Right lobe of liver (tissue), 6 donors: ENCODE measurements at regions not wholly inside any gene's neighbourhood (a gene's known extent, or its start where the extent isn't known, plus 50 kb on each side); places are given as distances from the start of the nearest gene placed in this dataset.

Source experiments
- ATAC-seq, 4 donors: fragments of 200-7000 bp; cut with Tn5 transposase; one replicate each; pipeline ENCODE4 v1.9.1; 2020; ENCODE audit warnings: mild to moderate bottlenecking in 4 of 4, moderate library complexity in 4 of 4
- DNase-seq, 3 donors: peaks; one replicate each; pipeline ENCODE4 v3.0.0-alpha.2; 2020
- H3K27ac ChIP-seq, 3 donors: fragments of 200-600 bp; one replicate each; pipeline ENCODE4 v1.8.0; 2022
- H3K27me3 ChIP-seq, 2 donors: fragments of 200-600 bp; one replicate each; pipeline ENCODE4 v1.8.0; 2022
- H3K36me3 ChIP-seq, 4 donors: fragments of 200-600 bp; sonication (generic) in 1 of 4; one replicate each; pipeline versions ENCODE4 v1.5.1 to v1.8.0; 2017 to 2022; ENCODE audit warnings: control low read depth in 1 of 4
- H3K4me1 ChIP-seq, 4 donors: fragments of 200-600 bp; sonication (generic) in 1 of 4; one replicate each; pipeline versions ENCODE4 v1.5.1 to v1.8.0; 2017 to 2022; ENCODE audit warnings: control low read depth in 1 of 4
- H3K4me3 ChIP-seq, 3 donors: fragments of 200-600 bp; one replicate each; pipeline ENCODE4 v1.8.0; 2022
- H3K9me3 ChIP-seq, 4 donors: fragments of 200-600 bp; sonication (generic) in 1 of 4; one replicate each; pipeline versions ENCODE4 v1.5.1 to v1.8.0; 2017 to 2022; ENCODE audit warnings: control low read depth in 1 of 4
- POLR2A ChIP-seq: fragments of 450-650 bp; IDR thresholded peaks from one replicate; pipeline ENCODE4 v1.6.1; 2017; ENCODE audit warnings: antibody characterized with exemption, mild to moderate bottlenecking
- WGBS: methylation state at CpG from one replicate; pipeline ENCODE4 v1.1.6; 2018; ENCODE audit warnings: low coverage, low lambda C conversion rate; ENCODE audit not compliant: insufficient coverage; ENCODE audit errors: missing lambda C conversion rate; 5-methylcytosine and 5-hydroxymethylcytosine counted together
- intact Hi-C, 2 donors: fragments of 100-400 bp; cut with DNase I; formaldehyde crosslinking; loops; one replicate each; pipeline versions ENCODE4 v1.11.2 to v1.14.1; 2022
- TF ChIP-seq, protein P1 (sequence below), 4 donors: fragments of 200-600 bp in 3 of 4; fragments of 450-650 bp in 1 of 4; IDR thresholded peaks; one replicate each; pipeline versions ENCODE4 v1.5.1 to v1.8.0; 2016 to 2022; ENCODE audit warnings: antibody characterized with exemption in 4 of 4, mild to moderate bottlenecking in 2 of 4
- donor health status: DM: no; HTN: yes; CAD: no.
- donor health status: DM: no; HTN: no; CAD: no.
- donor health status: DM: no; HTN: no; CAD: no.
- donor health status: DM: no; HTN: yes; CAD: no.
- donor health status: DM: no; HTN: yes; CAD: no.

DNA sequence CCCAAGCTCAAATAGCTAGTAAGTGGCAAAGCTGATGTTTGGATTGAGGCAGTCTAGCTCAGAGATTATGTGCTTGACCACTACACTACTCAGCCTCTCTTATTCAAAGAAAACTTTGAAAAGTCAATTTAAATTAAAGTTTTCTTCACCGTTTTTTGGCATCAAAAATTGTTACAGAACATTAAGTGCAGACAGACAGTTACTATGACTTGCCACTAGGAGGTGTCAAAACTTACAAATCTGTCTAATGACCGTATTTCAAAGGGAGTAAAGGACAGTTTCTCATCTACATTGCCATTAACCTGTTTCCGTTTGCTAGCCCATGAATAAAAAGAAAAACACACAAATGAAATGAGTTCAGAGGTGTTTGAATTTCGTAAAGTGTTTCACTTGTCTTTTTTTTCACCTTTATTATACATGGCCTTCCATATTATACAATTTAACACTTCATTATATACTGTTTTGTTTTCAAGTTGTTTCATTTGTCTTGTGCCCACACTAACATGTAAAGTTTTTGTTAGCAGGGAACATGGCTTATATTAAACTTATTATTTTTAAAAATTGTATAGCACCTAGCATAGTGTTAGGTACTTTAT is 57.4 kb upstream of the MTF2 start:
- no peak overlapping the region for H3K4me3 ChIP-seq
- H3K9me3 ChIP-seq, result no peaks in the 10 kb centered on the region
- no peaks in the 10 kb centered on the region for H3K36me3 ChIP-seq
- no peak for TF ChIP-seq POLR2A
- TF ChIP-seq, protein P1, sequence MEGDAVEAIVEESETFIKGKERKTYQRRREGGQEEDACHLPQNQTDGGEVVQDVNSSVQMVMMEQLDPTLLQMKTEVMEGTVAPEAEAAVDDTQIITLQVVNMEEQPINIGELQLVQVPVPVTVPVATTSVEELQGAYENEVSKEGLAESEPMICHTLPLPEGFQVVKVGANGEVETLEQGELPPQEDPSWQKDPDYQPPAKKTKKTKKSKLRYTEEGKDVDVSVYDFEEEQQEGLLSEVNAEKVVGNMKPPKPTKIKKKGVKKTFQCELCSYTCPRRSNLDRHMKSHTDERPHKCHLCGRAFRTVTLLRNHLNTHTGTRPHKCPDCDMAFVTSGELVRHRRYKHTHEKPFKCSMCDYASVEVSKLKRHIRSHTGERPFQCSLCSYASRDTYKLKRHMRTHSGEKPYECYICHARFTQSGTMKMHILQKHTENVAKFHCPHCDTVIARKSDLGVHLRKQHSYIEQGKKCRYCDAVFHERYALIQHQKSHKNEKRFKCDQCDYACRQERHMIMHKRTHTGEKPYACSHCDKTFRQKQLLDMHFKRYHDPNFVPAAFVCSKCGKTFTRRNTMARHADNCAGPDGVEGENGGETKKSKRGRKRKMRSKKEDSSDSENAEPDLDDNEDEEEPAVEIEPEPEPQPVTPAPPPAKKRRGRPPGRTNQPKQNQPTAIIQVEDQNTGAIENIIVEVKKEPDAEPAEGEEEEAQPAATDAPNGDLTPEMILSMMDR (IDR thresholded peaks at IDR 0.05), result peak; percentile 72 to 92 (median 75)
- ATAC-seq (peak; percentile 87 to 94 (median 92)), DNase-seq (no peak)
- intact Hi-C loops, result no loop called here
- H3K27ac ChIP-seq, result no peak overlapping the region
- H3K27me3 ChIP-seq, result no peaks in the 10 kb centered on the region
- H3K4me1 ChIP-seq, result no peaks in the 10 kb centered on the region
- WGBS, result 1% methylated on average over 4 of the region's 4 CpGs

DNA sequence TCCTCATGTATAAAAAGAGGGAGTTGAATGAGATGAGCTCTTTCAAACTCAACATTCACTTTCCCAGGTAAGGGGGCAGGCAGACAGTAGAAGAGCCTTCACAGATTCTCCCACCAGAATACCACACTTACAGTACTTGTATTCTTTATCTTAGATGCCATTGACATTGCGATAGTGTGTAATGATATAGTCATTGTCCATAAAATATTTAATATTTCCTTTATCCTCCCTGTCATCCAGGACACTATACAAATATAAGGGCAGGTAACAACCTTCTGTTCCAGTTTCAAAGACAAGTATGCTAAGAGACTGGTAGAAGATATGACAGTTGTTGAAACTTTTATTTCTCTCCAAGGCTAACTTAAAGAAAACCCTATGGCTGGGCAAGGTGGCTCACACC is 56.5 kb upstream of the MTF2 start:
- TF ChIP-seq, protein P1 (IDR thresholded peaks at IDR 0.05), result no peak
- TF ChIP-seq POLR2A, result no peak
- ATAC-seq (no peak), DNase-seq (no peak)
- Histone ChIP-seq H3K4me1 (no peaks in the 10 kb centered on the region), H3K36me3 (no peaks in the 10 kb centered on the region), H3K4me3 (no peak overlapping the region), H3K9me3 (no peaks in the 10 kb centered on the region), H3K27ac (no peak overlapping the region), H3K27me3 (no peaks in the 10 kb centered on the region)
- intact Hi-C loops, result no loop called here
- 92% methylated on average over 1 of the region's 1 CpG for WGBS

DNA sequence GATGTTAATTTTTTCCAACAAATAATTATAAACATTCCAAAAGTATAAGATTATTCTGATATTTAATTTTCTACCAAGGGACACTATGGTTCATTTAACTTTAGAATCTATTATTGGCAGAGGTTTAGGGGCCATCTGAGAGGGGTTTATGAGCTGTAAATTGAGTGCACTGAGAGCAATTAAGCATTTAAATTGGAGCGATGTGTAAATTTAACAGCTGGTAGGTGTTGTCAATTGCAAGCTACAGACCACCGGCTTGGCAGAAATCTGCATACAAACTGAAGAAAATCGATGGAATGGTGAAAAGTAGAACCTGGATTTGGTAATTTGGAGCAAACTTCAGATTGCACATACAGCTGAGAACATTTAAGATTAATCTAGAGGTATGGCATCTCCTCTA is 55.8 kb upstream of the MTF2 start:
- TF ChIP-seq, protein P1 (IDR thresholded peaks at IDR 0.05), result no peak
- TF ChIP-seq POLR2A, result no peak
- no peaks in the 10 kb centered on the region for H3K4me1 ChIP-seq
- H3K36me3 ChIP-seq, result no peaks in the 10 kb centered on the region
- no peak for DNase-seq
- no peak overlapping the region for H3K27ac ChIP-seq
- 46% methylated on average over 3 of the region's 3 CpGs for WGBS
- no peaks in the 10 kb centered on the region for H3K27me3 ChIP-seq
- intact Hi-C loops, result no loop called here
- no peak for ATAC-seq
- H3K9me3 ChIP-seq, result no peaks in the 10 kb centered on the region
- H3K4me3 ChIP-seq, result no peak overlapping the region

DNA sequence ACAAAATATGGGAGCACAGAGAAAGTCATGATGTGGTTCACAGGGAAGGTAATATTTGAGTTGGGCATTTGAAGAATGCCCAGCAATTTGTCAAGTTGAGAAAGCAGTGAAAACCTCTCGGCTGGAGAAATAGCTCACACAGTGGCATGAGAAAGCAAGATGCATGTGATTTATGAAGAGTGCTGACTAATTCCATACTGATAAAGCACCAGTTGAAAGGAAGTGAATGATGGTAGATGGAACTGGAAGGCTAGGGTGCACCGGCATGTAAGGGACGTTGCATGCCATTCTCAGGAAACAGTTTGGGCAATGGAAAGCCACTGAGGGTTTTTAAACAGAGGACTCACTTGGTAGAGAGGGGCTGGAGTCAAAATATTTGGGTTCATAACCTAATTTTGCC is 53.5 kb upstream of the MTF2 start:
- no peak for DNase-seq
- no peak for ATAC-seq
- H3K9me3 ChIP-seq, result no peaks in the 10 kb centered on the region
- H3K27ac ChIP-seq, result no peak overlapping the region
- H3K36me3 ChIP-seq, result no peaks in the 10 kb centered on the region
- TF ChIP-seq, protein P1 (IDR thresholded peaks at IDR 0.05), result no peak
- TF ChIP-seq POLR2A, result no peak
- no peak overlapping the region for H3K4me3 ChIP-seq
- no peaks in the 10 kb centered on the region for H3K27me3 ChIP-seq
- H3K4me1 ChIP-seq, result no peaks in the 10 kb centered on the region
- intact Hi-C loops, result no loop called here
- WGBS, result 26% methylated on average over 3 of the region's 3 CpGs

DNA sequence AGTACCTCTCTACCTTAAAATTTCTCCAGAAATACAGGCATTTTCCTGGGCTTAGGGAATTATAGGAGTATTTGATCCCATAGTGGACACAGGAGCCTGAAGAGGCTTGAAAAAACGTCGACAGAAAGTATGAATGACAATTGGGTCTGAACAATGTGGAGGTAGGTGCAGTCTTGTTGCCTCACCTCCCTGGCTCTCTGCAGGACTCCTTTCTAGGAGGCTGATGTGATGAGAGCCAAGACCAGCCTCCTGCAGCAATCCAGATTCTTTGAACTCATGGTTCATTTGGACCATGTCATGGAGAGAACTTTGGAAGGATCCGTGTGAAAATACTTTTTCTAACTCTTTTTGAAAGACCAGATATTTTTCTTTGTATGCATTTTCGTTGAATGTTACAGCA is 50.5 kb upstream of the MTF2 start:
- H3K27ac ChIP-seq, result no peak overlapping the region
- no peaks in the 10 kb centered on the region for H3K36me3 ChIP-seq
- no peak overlapping the region for H3K4me3 ChIP-seq
- no peaks in the 10 kb centered on the region for H3K9me3 ChIP-seq
- no peaks in the 10 kb centered on the region for H3K27me3 ChIP-seq
- 41% methylated on average over 4 of the region's 4 CpGs for WGBS
- intact Hi-C loops, result no loop called here
- H3K4me1 ChIP-seq, result no peaks in the 10 kb centered on the region
- ATAC-seq, result no peak
- no peak for TF ChIP-seq POLR2A
- TF ChIP-seq, protein P1 (IDR thresholded peaks at IDR 0.05), result no peak
- DNase-seq, result no peak
